OCI-M2 (cell line): ENCODE measurements at regions not wholly inside any gene's neighbourhood (a gene's known extent, or its start where the extent isn't known, plus 50 kb on each side); places are given as distances from the start of the nearest gene placed in this dataset.
"Not testable (repeated sequence)": the region's sequence is repeated elsewhere in the genome, so short reads cannot be mapped to it uniquely, and the experiment has no call there.

ENCODE experiments used
- DNase-seq: peaks from one replicate; lab custom pipeline; 2025; ENCODE audit not compliant: unreplicated experiment; lab: John Stamatoyannopoulos, UW

GRCh38 chr5:94027145-94027544 is 285.7 kb upstream of the POU5F2 start:
- DNase-seq = no peak

DNA sequence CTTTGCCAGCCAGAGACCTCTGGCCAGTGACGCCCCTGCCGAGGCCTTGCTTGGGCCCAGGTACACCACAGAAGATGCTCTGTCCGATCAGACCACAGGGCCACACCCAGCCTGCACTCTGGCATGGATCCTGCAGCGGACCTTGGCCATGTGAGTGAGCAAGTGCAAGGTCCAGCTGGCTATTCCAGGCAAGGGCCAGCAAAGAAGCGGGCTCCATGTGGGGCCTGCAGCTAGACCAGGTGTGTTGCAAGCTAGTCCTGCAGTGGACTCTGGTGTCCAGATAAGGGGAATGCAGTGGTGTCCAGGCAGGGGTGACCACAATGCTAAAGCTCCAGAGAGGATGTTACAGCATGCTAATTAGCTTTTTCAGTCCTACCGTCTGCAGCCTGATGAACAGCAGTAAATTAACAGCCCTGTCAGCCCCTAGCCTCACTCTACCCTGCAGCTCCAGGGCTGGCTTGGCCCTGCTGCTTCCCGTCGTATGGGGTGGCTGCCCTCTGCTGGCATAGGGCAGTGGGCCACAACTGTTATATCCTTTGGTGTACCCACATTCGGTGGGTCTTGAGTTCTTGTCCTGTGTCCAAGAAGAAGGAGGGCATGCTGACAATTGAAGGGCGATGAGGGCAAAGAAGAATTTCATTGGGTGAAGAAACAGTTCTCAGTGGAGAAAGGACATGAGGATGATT is 284.5 kb upstream of the POU5F2 start:
- DNase-seq = no peak

DNA sequence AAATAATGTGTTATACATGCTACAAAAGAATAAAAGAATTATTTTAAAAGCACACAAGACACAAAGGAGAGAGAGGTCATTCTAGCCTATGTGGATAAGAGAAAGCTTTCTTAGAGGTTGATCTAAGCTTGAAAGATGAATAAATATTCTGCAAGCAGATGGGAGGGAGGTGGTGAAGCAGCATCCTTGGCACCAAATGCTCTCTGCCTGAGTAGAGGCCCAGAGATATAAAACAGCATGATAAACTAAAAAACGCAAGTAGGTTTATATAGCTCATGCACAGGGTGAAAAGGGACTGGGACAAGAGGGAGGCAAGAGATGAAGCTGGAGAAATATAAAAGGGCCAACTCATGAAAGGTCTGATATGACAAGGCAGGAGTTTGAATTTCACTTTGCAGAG is 283.2 kb upstream of the POU5F2 start:
- no peak for DNase-seq

DNA sequence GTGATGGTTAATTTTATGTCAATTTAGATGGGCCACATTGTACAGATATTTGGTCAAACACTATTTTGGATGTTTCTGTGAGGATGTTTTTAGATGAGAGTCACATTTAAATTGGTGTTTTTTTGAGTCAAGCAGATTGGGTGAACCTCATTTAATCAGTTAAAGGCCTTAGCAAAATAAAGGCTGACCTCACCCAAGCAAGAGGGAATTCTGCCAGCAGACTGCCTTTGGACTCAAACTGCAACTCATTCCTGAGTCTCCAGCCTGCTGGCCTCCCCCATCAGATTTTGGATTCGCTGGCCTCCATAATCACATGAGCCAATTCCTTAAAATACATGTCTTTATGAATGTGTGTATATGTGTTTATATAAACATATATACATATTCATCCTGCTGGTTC is 282.7 kb upstream of the POU5F2 start:
- DNase-seq = no peak

GRCh38 chr5:94021246-94021645 is 279.8 kb upstream of the POU5F2 start:
- no peak for DNase-seq

- no peak for DNase-seq
Measured at GRCh38 chr5:94017579-94017978, 276.2 kb upstream of the POU5F2 start.

GRCh38 chr5:94010814-94011213 is 269.4 kb upstream of the POU5F2 start:
- DNase-seq = no peak

- no peak for DNase-seq
Measured at GRCh38 chr5:94009161-94009560, 267.8 kb upstream of the POU5F2 start.

DNA sequence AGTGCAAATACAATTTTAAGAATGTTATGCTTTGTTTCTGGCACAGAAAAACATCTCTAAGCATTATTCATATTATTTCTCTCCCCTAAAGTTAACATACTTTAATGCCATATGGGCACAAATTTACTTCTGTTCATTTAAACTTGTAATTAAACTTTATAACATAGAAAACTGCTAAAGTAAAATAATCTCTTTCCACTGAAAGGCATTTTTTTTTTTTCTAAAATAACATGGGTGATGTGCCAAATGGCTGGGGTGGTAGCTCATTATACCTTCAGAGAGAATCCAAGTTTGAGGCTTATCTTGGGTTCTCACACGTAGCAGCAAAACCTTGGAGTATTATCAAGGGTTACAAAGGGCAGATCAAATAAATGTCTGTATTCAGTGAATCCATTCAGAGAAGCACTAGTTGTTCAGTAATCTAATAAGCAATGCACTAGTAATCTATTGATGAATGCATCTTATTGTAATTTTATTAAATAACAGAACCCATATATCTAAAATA is 257.6 kb upstream of the POU5F2 start:
- no peak for DNase-seq

- DNase-seq = no peak
Measured at GRCh38 chr5:93997562-93997961, 256.2 kb upstream of the POU5F2 start.

- no peak for DNase-seq
Measured at GRCh38 chr5:93995126-93995621, 253.8 kb upstream of the POU5F2 start.

DNA sequence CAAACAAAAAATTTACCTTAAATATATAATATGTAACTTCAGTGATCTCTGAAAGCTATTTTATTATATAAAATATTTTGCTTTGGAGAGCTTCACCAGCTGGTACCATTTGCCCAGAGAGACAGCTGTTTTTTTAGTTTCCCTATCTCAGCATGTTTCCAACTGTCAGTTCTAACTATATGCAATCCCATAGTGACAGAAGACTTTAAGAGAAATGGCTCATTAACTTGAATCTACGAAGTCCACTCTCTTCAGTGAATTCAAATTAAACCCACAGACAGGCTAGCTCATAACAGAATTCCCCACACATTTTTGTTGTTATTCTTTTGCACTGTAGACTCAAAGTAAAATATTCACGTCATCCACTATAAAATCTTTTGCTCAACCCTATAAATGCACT is 251.8 kb upstream of the POU5F2 start:
- DNase-seq = no peak

DNA sequence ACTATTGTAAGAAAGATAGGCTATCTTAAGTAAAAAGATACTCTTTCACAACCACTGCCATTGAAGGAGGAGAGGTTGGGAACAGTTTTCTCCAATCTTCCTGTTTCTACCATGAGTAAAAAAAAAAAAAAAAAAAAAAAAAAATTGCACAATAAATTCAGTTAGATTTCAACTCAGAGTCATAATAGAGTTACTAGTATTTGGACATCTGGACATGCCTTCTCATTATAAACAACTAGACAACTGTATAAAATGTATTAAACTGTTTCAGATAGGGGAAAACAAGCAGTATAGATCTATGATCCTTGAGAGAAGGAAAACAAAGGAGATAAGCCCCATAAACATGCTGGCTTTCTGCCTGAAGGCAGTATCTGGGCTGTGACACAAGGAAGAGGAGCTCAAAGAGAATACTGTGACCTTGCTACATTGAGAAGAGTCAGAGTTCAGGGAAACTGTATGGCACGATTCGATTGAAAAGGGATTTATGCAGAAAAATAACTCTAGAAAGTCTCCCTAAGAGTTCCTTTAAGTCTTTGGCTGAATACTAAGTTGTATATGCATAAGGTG is 249.2 kb upstream of the POU5F2 start:
- DNase-seq = no peak

DNA sequence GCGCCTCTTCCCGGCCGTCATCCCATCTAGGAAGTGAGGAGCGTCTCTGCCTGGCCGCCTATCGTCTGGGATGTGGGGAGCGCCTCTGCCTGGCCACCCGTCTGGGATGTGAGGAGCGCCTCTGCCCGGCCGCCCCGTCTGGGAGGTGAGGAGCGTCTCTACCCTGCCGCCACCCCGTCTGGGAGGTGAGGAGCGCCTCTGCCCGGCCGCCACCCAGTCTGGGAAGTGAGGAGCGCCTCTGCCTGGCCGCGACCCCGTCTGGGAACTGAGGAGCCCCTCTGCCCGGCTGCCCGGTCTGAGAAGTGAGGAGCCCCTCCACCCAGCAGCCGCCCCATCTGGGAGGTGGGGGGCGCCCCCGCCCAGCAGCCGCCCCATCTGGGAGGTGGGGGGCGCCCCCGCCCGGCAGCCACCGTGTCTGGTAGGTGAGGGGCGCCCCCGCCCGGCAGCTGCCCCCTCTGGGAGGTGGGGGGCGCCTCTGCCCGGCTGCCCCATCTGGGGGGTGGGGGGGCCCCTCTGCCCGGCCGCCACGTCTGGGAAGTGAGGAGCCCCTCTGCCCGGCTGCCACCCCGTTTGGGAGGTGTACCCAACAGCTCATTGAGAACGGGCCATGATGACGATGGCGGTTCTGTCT is 244.7 kb upstream of the POU5F2 start:
- DNase-seq = not testable (repeated sequence)

DNA sequence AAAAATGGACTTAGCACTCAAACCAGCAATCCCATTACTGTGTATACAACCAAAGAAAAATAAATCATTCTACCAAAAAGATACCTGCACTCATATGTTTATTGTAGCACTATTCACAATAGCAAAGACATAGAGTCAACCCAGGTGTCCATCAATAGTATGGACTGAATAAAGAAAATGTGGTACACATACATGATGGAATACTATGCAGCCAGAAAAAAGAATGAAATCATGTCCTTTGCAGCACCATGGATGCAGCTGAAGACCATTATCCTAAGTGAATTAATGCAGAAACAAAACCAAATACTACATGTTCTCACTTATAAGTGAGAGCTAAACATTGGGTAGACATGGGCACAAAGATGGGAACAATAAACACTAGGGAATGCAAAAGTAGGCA is 236.8 kb upstream of the POU5F2 start:
- no peak for DNase-seq

GRCh38 chr5:93967923-93968322 is 226.5 kb upstream of the POU5F2 start:
- DNase-seq = no peak

- DNase-seq = no peak
Measured at GRCh38 chr5:93964421-93964820, 223.0 kb upstream of the POU5F2 start.

DNA sequence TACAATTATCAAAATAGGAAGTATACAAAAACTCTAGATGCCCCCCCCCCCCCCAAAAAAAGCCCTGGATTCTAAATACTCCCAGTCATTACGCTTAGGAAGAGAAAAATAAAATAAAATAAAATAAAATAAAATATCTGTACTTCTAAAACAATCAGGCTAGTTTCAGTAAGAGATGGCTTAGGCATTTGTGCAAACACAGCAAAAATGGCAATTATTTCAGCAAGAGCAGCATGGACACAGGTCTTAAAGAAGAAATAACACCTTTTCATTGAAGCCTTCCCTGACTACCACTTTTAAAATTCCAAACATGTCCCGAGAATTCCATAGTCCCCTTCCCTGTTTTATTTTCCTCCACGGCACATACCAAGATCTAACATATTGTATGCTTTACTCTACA is 218.6 kb upstream of the POU5F2 start:
- DNase-seq = no peak

DNA sequence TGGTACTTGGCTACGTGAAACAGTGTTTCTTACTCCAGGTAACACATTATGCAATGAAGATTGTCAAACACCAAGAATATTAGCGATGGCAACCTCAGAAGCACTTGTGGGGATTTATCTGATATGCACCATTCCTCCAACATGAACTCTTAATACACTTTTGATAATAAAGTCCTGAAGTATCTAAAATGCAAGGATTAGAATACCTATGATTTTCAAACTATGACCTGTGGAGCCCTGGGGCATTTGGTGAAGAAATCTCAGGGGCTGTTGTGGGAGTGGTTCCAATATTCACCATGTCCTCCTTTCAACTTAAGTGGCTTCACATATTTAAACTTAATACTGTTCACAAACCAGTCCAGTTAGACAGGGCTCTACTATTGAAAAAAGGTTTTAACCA is 214.6 kb upstream of the POU5F2 start:
- no peak for DNase-seq

- DNase-seq = no peak
Measured at GRCh38 chr5:93954421-93955069, 213.1 kb upstream of the POU5F2 start.

GRCh38 chr5:93953442-93953841 is 212.0 kb upstream of the POU5F2 start:
- no peak for DNase-seq

- DNase-seq = no peak
Measured at GRCh38 chr5:93941897-93942296, 200.5 kb upstream of the POU5F2 start.
